ENCODE measurements at regions not wholly inside any gene's neighbourhood (a gene's known extent, or its start where the extent isn't known, plus 50 kb on each side); places are given as distances from the start of the nearest gene placed in this dataset.

DNA sequence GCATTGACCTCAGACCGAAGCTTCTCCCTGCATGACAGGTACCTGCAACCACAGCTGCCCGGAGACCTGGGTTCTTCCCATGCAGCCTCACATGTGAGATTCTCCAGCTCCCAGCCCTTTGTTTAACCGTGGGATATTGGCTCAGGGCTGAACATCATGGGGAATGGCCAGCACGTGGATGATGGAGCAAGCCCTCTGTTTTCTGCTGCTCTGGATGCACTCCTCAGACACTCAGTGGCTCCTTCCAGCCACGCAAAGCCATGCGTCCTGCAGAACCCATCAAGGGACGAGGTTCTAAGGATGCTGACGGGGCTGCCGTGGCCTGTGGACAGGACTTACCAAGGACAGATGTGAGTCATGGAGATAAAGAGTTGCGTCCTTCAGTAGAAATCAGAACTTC, 639.1 kb downstream of the BRD1 start:
- TF ChIP-seq, protein P1, sequence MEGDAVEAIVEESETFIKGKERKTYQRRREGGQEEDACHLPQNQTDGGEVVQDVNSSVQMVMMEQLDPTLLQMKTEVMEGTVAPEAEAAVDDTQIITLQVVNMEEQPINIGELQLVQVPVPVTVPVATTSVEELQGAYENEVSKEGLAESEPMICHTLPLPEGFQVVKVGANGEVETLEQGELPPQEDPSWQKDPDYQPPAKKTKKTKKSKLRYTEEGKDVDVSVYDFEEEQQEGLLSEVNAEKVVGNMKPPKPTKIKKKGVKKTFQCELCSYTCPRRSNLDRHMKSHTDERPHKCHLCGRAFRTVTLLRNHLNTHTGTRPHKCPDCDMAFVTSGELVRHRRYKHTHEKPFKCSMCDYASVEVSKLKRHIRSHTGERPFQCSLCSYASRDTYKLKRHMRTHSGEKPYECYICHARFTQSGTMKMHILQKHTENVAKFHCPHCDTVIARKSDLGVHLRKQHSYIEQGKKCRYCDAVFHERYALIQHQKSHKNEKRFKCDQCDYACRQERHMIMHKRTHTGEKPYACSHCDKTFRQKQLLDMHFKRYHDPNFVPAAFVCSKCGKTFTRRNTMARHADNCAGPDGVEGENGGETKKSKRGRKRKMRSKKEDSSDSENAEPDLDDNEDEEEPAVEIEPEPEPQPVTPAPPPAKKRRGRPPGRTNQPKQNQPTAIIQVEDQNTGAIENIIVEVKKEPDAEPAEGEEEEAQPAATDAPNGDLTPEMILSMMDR (IDR thresholded peaks at IDR 0.05 in 2 of 3, conservative IDR thresholded peaks at IDR 0.05 in 1 of 3; ENCODE audit: borderline replicate concordance in 1 of 3, insufficient read depth in 1 of 3, low read depth in 2 of 3, low read length in 2 of 3), result no peak
- TF ChIP-seq, protein P2, sequence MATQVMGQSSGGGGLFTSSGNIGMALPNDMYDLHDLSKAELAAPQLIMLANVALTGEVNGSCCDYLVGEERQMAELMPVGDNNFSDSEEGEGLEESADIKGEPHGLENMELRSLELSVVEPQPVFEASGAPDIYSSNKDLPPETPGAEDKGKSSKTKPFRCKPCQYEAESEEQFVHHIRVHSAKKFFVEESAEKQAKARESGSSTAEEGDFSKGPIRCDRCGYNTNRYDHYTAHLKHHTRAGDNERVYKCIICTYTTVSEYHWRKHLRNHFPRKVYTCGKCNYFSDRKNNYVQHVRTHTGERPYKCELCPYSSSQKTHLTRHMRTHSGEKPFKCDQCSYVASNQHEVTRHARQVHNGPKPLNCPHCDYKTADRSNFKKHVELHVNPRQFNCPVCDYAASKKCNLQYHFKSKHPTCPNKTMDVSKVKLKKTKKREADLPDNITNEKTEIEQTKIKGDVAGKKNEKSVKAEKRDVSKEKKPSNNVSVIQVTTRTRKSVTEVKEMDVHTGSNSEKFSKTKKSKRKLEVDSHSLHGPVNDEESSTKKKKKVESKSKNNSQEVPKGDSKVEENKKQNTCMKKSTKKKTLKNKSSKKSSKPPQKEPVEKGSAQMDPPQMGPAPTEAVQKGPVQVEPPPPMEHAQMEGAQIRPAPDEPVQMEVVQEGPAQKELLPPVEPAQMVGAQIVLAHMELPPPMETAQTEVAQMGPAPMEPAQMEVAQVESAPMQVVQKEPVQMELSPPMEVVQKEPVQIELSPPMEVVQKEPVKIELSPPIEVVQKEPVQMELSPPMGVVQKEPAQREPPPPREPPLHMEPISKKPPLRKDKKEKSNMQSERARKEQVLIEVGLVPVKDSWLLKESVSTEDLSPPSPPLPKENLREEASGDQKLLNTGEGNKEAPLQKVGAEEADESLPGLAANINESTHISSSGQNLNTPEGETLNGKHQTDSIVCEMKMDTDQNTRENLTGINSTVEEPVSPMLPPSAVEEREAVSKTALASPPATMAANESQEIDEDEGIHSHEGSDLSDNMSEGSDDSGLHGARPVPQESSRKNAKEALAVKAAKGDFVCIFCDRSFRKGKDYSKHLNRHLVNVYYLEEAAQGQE (IDR thresholded peaks at IDR 0.05; ENCODE audit: low read depth), result no peak
- TF ChIP-seq MAX (IDR thresholded peaks at IDR 0.05) (no peak), EZH2 (IDR thresholded peaks at IDR 0.05) (no peak), SP1 (IDR thresholded peaks at IDR 0.05; ENCODE audit: low read depth) (no peak), POLR2AphosphoS5 (IDR thresholded peaks at IDR 0.05; ENCODE audit: low read depth, low read length) (no peak), ELF1 (IDR thresholded peaks at IDR 0.05; ENCODE audit: borderline replicate concordance, low read depth) (no peak), ZNF274 (IDR thresholded peaks at IDR 0.05; ENCODE audit: low read depth, low read length) (no peak), ZBTB33 (IDR thresholded peaks at IDR 0.05; ENCODE audit: extremely low read depth, insufficient replicate concordance, low read length) (no peak), YY1 (IDR thresholded peaks at IDR 0.05; ENCODE audit: extremely low read depth, insufficient replicate concordance, low read depth, low read length) (no peak), RAD21 (IDR thresholded peaks at IDR 0.05; ENCODE audit: low read depth) (no peak), POLR2A (IDR thresholded peaks at IDR 0.05; ENCODE audit: borderline replicate concordance, extremely low read depth, insufficient read depth, insufficient read length) (no peak), JUND (IDR thresholded peaks at IDR 0.05) (no peak)
